ENCODE measurements at regions not wholly inside any gene's neighbourhood (a gene's known extent, or its start where the extent isn't known, plus 50 kb on each side); places are given as distances from the start of the nearest gene placed in this dataset.

DNA sequence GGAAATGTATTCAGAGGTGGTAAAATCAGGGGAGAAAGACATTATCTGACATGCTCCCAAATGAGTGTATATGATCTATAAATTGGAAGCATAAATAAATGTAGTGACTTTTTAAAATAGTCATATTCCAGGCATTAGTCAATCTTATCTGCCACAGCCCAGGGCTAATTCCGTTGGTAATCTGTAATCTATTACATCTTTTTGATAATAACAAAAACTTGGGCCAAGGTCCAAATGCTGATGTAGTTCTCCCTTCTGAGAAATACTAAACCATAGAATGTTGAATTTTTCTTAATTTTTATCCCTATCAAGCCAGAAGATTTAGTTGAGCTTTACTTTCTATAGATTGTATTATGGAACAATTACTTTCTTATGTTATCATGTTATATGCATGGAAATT lies 1279.8 kb downstream of the EPHA7 start:
- no peak for TF ChIP-seq CTCF (IDR thresholded peaks at IDR 0.05)
- TF ChIP-seq POLR2A (IDR thresholded peaks at IDR 0.05), result no peak
- intact Hi-C loops (cut with DNase I), result no loop called here

DNA sequence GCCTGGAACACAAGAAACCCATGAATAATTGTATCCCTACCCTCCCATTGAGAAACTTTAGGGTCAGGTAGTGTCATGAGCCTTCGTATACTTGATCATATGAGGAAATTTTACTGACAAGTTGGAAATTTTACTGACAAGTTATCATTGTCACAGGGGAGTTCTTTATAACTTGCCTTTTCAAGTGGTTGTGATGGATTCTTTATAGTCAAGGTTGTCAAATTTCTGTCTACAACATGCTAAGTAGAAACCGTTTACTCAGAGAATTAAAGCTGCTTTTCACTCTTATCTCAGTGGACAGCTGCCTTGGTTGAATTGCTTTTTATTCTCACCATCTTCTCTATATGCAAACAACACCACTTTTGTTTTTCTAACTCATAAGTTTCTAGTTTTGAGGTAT lies 1286.4 kb downstream of the EPHA7 start:
- no peak overlapping the region for H3K27ac ChIP-seq
- H3K36me3 ChIP-seq, result no peaks in the 10 kb centered on the region
- H3K4me1 ChIP-seq, result no peaks in the 10 kb centered on the region
- H3K4me3 ChIP-seq, result no peak overlapping the region
- intact Hi-C loops (cut with DNase I), result no loop called here
- no peaks in the 10 kb centered on the region for H3K9me3 ChIP-seq
- DNase-seq (no peak), ATAC-seq (no peak)
- WGBS (ENCODE audit: insufficient coverage, low coverage, low lambda C conversion rate, missing lambda C conversion rate), result 37% methylated on average over 2 of the region's 2 CpGs
- no peak for TF ChIP-seq POLR2A (IDR thresholded peaks at IDR 0.05)
- no peak for TF ChIP-seq CTCF (IDR thresholded peaks at IDR 0.05)
- no peaks in the 10 kb centered on the region for H3K27me3 ChIP-seq

More for the DNA sequence above, 1279.8 kb downstream of the EPHA7 start:
- Histone ChIP-seq H3K27me3 (no peaks in the 10 kb centered on the region), H3K4me3 (no peak overlapping the region), H3K36me3 (no peaks in the 10 kb centered on the region), H3K4me1 (no peaks in the 10 kb centered on the region), H3K9me3 (no peaks in the 10 kb centered on the region), H3K27ac (no peak overlapping the region)
- DNase-seq (no peak), ATAC-seq (no peak)
- 0% methylated on average over 1 of the region's 1 CpG for WGBS (ENCODE audit: insufficient coverage, low coverage, low lambda C conversion rate, missing lambda C conversion rate)

DNA sequence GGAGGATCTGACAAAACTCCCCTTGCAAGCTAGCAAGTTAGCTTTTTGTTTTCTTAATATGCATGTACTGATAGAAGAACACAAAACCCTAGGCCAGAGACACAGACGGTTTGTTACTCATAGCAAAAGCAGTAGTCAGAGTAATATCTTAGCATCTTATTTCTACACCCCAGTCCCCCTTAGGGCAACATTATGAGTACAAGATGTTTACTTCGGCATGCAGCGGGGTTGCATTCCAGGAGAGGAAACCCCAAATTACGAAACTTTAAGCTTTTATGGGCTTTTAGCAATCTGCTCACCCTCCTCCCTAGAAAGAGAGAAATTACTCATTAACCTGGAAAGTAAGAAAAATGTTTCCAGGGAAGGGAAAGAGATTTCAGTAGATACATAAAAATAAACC lies 1286.9 kb downstream of the EPHA7 start:
- intact Hi-C loops (cut with DNase I), result no loop called here

DNA sequence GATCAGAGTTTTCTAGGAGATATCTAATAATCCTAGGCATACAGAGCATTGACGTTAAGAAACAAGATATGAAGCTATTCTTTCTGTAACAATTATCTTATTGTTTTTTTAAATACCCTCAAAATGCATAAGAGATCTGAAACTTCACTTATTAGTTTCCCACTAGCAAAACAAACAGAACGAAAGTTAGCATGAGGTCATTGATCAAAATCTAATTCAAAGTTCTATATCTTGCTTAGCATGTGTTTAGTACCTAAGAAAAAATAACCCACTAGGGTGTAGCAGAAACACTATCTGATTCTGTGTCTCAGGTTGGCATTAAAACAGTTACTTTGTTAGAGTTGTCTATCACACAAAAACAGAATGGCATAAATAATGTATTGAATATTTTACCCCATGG lies 1288.4 kb downstream of the EPHA7 start:
- Histone ChIP-seq H3K4me1 (no peaks in the 10 kb centered on the region), H3K9me3 (no peaks in the 10 kb centered on the region), H3K4me3 (no peak overlapping the region), H3K27ac (no peak overlapping the region), H3K36me3 (no peaks in the 10 kb centered on the region), H3K27me3 (no peaks in the 10 kb centered on the region)
- intact Hi-C loops (cut with DNase I), result no loop called here
- no peak for TF ChIP-seq POLR2A (IDR thresholded peaks at IDR 0.05)
- no peak for TF ChIP-seq CTCF (IDR thresholded peaks at IDR 0.05)
- no peak for ATAC-seq
- no peak for DNase-seq
- WGBS (ENCODE audit: insufficient coverage, low coverage, low lambda C conversion rate, missing lambda C conversion rate), result 30% methylated on average over 2 of the region's 2 CpGs

More for the DNA sequence above, 1286.9 kb downstream of the EPHA7 start:
- Histone ChIP-seq H3K27me3 (no peaks in the 10 kb centered on the region), H3K36me3 (no peaks in the 10 kb centered on the region), H3K4me1 (no peaks in the 10 kb centered on the region), H3K27ac (no peak overlapping the region), H3K4me3 (no peak overlapping the region), H3K9me3 (no peaks in the 10 kb centered on the region)
- TF ChIP-seq POLR2A (IDR thresholded peaks at IDR 0.05) (no peak), CTCF (IDR thresholded peaks at IDR 0.05) (no peak)
- DNase-seq (no peak), ATAC-seq (no peak)
- 49% methylated on average over 4 of the region's 4 CpGs for WGBS (ENCODE audit: insufficient coverage, low coverage, low lambda C conversion rate, missing lambda C conversion rate)

DNA sequence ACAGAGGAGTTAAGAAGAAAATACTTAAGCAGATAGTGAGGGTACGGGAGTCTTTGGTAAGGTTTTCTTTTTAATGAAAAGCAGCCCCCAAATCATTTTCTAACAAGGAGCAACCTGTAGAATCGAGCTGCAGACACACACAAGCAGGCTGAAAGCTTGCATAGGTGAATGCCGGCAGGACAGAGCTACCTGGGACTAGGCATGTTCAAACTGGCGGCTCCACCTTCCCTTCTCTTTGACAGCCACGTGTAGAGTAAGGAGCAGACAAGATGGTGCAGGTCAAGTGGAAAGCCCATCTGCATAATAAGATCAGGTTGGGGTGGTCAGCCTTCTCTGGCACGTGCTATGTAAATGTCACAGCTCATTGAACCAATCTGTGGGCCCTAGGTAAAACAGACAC lies 1292.4 kb downstream of the EPHA7 start:
- ATAC-seq (no peak), DNase-seq (no peak)
- Histone ChIP-seq H3K9me3 (no peaks in the 10 kb centered on the region), H3K4me3 (no peak overlapping the region), H3K36me3 (no peaks in the 10 kb centered on the region), H3K27ac (no peak overlapping the region), H3K4me1 (no peaks in the 10 kb centered on the region), H3K27me3 (no peaks in the 10 kb centered on the region)
- WGBS (ENCODE audit: insufficient coverage, low coverage, low lambda C conversion rate, missing lambda C conversion rate), result 100% methylated on average over 2 of the region's 6 CpGs
- intact Hi-C loops (cut with DNase I), result no loop called here
- TF ChIP-seq POLR2A (IDR thresholded peaks at IDR 0.05) (no peak), CTCF (IDR thresholded peaks at IDR 0.05) (no peak)
